Astrocyte (in vitro differentiated cells and primary cell): ENCODE measurements at regions not wholly inside any gene's neighbourhood (a gene's known extent, or its start where the extent isn't known, plus 50 kb on each side); places are given as distances from the start of the nearest gene placed in this dataset.

ENCODE experiments used
- DNase-seq: peaks from one replicate; pipeline ENCODE4 v3.0.0-alpha.2; 2010; ENCODE audit warnings: low read depth
- FAIRE-seq: peaks from 2 replicates; lab custom pipeline; 2011; peaks lifted over from hg19 to GRCh38; lab: Jason Lieb, UNC
- H2AFZ ChIP-seq: 2 replicates; pipeline ENCODE4 v1.6.0; 2012; ENCODE audit warnings: low read depth, low read length, inconsistent platforms
- H3K27ac ChIP-seq: 2 replicates; pipeline ENCODE4 v1.5.1; 2011; ENCODE audit warnings: low read depth, low read length, inconsistent platforms
- H3K27me3 ChIP-seq: 2 replicates; pipeline ENCODE4 v1.6.0; 2011; ENCODE audit warnings: low read length, inconsistent platforms; ENCODE audit not compliant: insufficient read depth
- H3K36me3 ChIP-seq: 2 replicates; pipeline ENCODE4 v1.5.1; 2011; ENCODE audit warnings: low read length, inconsistent platforms; ENCODE audit not compliant: insufficient read depth
- H3K4me1 ChIP-seq: 2 replicates; pipeline ENCODE4 v1.5.1; 2011; ENCODE audit warnings: low read length, inconsistent platforms; ENCODE audit not compliant: insufficient read depth
- H3K4me2 ChIP-seq: 2 replicates; pipeline ENCODE4 v1.6.0; 2012; ENCODE audit warnings: low read length, inconsistent platforms
- H3K4me3 ChIP-seq: 2 replicates; pipeline ENCODE4 v1.5.1; 2011; ENCODE audit warnings: low read depth, mild to moderate bottlenecking, low read length, inconsistent platforms; ENCODE audit not compliant: insufficient read depth
- H3K79me2 ChIP-seq: 2 replicates; pipeline ENCODE4 v1.6.0; 2012; ENCODE audit warnings: mild to moderate bottlenecking, low read length, inconsistent platforms; ENCODE audit not compliant: insufficient read depth
- H3K9ac ChIP-seq: 2 replicates; pipeline ENCODE4 v1.6.0; 2012; ENCODE audit warnings: mild to moderate bottlenecking, low read length, inconsistent platforms
- H3K9me3 ChIP-seq: 2 replicates; pipeline ENCODE4 v1.5.1; 2012; ENCODE audit warnings: low read depth, mild to moderate bottlenecking, low read length, inconsistent platforms; ENCODE audit not compliant: insufficient read depth
- H4K20me1 ChIP-seq: 2 replicates; pipeline ENCODE4 v1.6.0; 2012; ENCODE audit warnings: low read length, inconsistent platforms; ENCODE audit not compliant: insufficient read depth
- H3K27ac Mint-ChIP-seq: one replicate; pipeline ENCODE4 v1.8.0; 2021; ENCODE audit warnings: mild to moderate bottlenecking, mixed read lengths; ENCODE audit not compliant: unreplicated experiment
- H3K27me3 Mint-ChIP-seq: one replicate; pipeline ENCODE4 v1.8.0; 2021; ENCODE audit warnings: low read depth, mixed read lengths; ENCODE audit not compliant: unreplicated experiment
- H3K36me3 Mint-ChIP-seq: one replicate; pipeline ENCODE4 v1.8.0; 2021; ENCODE audit warnings: low read depth, mixed read lengths; ENCODE audit not compliant: unreplicated experiment
- H3K4me1 Mint-ChIP-seq: one replicate; pipeline ENCODE4 v1.8.0; 2021; ENCODE audit warnings: low read depth, mixed read lengths; ENCODE audit not compliant: unreplicated experiment
- H3K4me3 Mint-ChIP-seq: one replicate; pipeline ENCODE4 v1.8.0; 2021; ENCODE audit warnings: mild to moderate bottlenecking, moderate library complexity, mixed read lengths; ENCODE audit not compliant: unreplicated experiment
- H3K9me3 Mint-ChIP-seq: one replicate; pipeline ENCODE4 v1.8.0; 2021; ENCODE audit warnings: mild to moderate bottlenecking, mixed read lengths; ENCODE audit not compliant: unreplicated experiment
- EZH2 ChIP-seq: IDR thresholded peaks from 2 replicates; pipeline ENCODE4 v1.6.1; 2012; ENCODE audit warnings: mild to moderate bottlenecking, low read length, inconsistent platforms; ENCODE audit not compliant: insufficient read depth
- TF ChIP-seq, protein P1 (sequence below): IDR thresholded peaks from 2 replicates; pipeline ENCODE4 v1.5.1; 2011; ENCODE audit warnings: low read depth, mild to moderate bottlenecking, inconsistent platforms, low read length, moderate library complexity; ENCODE audit not compliant: insufficient read depth

- TF ChIP-seq, protein P1, sequence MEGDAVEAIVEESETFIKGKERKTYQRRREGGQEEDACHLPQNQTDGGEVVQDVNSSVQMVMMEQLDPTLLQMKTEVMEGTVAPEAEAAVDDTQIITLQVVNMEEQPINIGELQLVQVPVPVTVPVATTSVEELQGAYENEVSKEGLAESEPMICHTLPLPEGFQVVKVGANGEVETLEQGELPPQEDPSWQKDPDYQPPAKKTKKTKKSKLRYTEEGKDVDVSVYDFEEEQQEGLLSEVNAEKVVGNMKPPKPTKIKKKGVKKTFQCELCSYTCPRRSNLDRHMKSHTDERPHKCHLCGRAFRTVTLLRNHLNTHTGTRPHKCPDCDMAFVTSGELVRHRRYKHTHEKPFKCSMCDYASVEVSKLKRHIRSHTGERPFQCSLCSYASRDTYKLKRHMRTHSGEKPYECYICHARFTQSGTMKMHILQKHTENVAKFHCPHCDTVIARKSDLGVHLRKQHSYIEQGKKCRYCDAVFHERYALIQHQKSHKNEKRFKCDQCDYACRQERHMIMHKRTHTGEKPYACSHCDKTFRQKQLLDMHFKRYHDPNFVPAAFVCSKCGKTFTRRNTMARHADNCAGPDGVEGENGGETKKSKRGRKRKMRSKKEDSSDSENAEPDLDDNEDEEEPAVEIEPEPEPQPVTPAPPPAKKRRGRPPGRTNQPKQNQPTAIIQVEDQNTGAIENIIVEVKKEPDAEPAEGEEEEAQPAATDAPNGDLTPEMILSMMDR, result no peak
- TF ChIP-seq EZH2, result no peak
- Mint-ChIP-seq H3K4me1 (no peaks in the 10 kb centered on the region), H3K9me3 (no peaks in the 10 kb centered on the region), H3K4me3 (no peak overlapping the region), H3K27ac (no peak overlapping the region), H3K27me3 (peaks cover 2% of the 10 kb centered on the region), H3K36me3 (no peaks in the 10 kb centered on the region)
- DNase-seq (no peak), FAIRE-seq (no peak)
- no peak overlapping the region for H3K4me3 ChIP-seq
- no peaks in the 10 kb centered on the region for H3K9me3 ChIP-seq
- H3K27me3 ChIP-seq, result no peaks in the 10 kb centered on the region
- no peaks in the 10 kb centered on the region for H3K4me1 ChIP-seq
- no peaks in the 10 kb centered on the region for H3K79me2 ChIP-seq
- no peaks in the 10 kb centered on the region for H4K20me1 ChIP-seq
- H3K4me2 ChIP-seq, result no peak overlapping the region
- no peaks in the 10 kb centered on the region for H3K36me3 ChIP-seq
- H3K9ac ChIP-seq, result no peak overlapping the region
- H2AFZ ChIP-seq, result no peak overlapping the region
- H3K27ac ChIP-seq, result no peak overlapping the region
Observed at GRCh38 chr9:90538566-90538965, 104.1 kb downstream of the DIRAS2 start.

GRCh38 chr9:90539286-90539685, 103.3 kb downstream of the DIRAS2 start:
- Histone ChIP-seq H3K79me2 (no peaks in the 10 kb centered on the region), H4K20me1 (no peaks in the 10 kb centered on the region), H3K27ac (no peak overlapping the region), H3K4me3 (no peak overlapping the region), H3K4me1 (no peaks in the 10 kb centered on the region), H3K9me3 (no peaks in the 10 kb centered on the region), H3K36me3 (no peaks in the 10 kb centered on the region), H3K9ac (no peak overlapping the region), H3K4me2 (no peak overlapping the region), H3K27me3 (no peaks in the 10 kb centered on the region), H2AFZ (no peak overlapping the region)
- H3K36me3 Mint-ChIP-seq, result no peaks in the 10 kb centered on the region
- H3K27me3 Mint-ChIP-seq, result peaks cover 2% of the 10 kb centered on the region
- FAIRE-seq (no peak), DNase-seq (no peak)
- H3K9me3 Mint-ChIP-seq, result no peaks in the 10 kb centered on the region
- no peak overlapping the region for H3K4me3 Mint-ChIP-seq
- H3K4me1 Mint-ChIP-seq, result no peaks in the 10 kb centered on the region
- TF ChIP-seq EZH2, result no peak
- H3K27ac Mint-ChIP-seq, result no peak overlapping the region

DNA sequence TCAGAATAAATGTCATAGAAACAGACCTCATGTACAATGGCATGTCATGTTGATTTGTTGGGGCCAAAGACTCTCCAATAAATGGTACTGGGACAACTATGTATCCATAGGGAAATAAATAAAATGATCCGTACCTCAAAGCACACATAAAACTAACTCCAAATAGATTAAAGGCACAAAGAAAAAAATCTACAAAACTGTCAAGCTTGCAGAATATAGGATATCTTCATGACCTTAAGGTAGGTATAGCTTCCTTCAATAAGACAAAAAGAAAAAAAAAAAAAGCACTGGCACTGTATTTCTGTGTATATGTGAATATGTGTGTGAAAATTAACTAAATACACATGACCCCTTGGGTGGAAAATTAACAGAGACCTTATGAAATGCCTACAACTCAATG, 101.9 kb downstream of the DIRAS2 start:
- Histone ChIP-seq H3K4me3 (no peak overlapping the region), H3K4me2 (no peak overlapping the region), H3K36me3 (no peaks in the 10 kb centered on the region), H3K9me3 (no peaks in the 10 kb centered on the region), H3K27ac (no peak overlapping the region), H3K27me3 (no peaks in the 10 kb centered on the region), H4K20me1 (no peaks in the 10 kb centered on the region), H3K9ac (no peak overlapping the region), H3K79me2 (no peaks in the 10 kb centered on the region), H2AFZ (no peak overlapping the region), H3K4me1 (no peaks in the 10 kb centered on the region)
- TF ChIP-seq EZH2, result no peak
- TF ChIP-seq, protein P1, result no peak
- Mint-ChIP-seq H3K27ac (no peak overlapping the region), H3K4me3 (no peak overlapping the region), H3K27me3 (peaks cover 2% of the 10 kb centered on the region), H3K4me1 (peaks cover under 1% of the 10 kb centered on the region), H3K36me3 (no peaks in the 10 kb centered on the region), H3K9me3 (no peaks in the 10 kb centered on the region)
- FAIRE-seq, result no peak
- no peak for DNase-seq
